ENCODE measurements at regions not wholly inside any gene's neighbourhood (a gene's known extent, or its start where the extent isn't known, plus 50 kb on each side); places are given as distances from the start of the nearest gene placed in this dataset.
A peak's percentile ranks its signal among the peaks of the same experiment; 100 is the strongest.
"Not testable (repeated sequence)": the region's sequence is repeated elsewhere in the genome, so short reads cannot be mapped to it uniquely, and the experiment has no call there.

DNA sequence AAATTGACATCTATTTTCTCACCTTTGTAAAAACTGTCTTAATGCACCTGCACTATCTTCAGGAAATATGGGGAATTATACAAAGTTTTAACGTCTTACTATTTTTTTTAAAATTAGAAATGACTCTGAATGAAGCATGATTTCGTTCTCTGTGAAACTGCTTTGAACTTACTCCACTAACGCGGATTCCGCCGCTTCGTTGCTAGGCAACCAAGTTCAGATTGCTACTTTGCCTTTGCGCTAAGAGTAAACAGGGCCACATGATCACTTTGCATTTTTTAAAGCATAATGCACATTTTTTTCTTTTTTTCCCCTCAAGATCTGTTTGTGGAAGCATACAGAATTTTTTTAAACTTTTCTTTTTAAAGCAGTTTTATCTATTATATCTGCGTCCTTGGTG, 690.5 kb downstream of the BRINP3 start:
- no peaks in the 10 kb centered on the region for H3K9me3 ChIP-seq (ENCODE audit: control insufficient read depth, low read length)
- 83 to 88% methylated on average over 7 to 9 of the region's 9 CpGs for WGBS, 2 experiments
- H3K4me1 ChIP-seq (ENCODE audit: control insufficient read depth, insufficient read depth, low read length): no peaks in the 10 kb centered on the region
- H3K27me3 ChIP-seq (ENCODE audit: control insufficient read depth, insufficient read depth, low read length, poor library complexity, severe bottlenecking): no peaks in the 10 kb centered on the region
- H3K36me3 ChIP-seq (ENCODE audit: control insufficient read depth, insufficient read depth, low read length): no peaks in the 10 kb centered on the region
- H3K27ac ChIP-seq (ENCODE audit: insufficient read depth, low read depth, low read length, poor library complexity, severe bottlenecking): no peak overlapping the region
- H3K4me3 ChIP-seq (ENCODE audit: insufficient read depth, low read depth, low read length): no peak overlapping the region

DNA sequence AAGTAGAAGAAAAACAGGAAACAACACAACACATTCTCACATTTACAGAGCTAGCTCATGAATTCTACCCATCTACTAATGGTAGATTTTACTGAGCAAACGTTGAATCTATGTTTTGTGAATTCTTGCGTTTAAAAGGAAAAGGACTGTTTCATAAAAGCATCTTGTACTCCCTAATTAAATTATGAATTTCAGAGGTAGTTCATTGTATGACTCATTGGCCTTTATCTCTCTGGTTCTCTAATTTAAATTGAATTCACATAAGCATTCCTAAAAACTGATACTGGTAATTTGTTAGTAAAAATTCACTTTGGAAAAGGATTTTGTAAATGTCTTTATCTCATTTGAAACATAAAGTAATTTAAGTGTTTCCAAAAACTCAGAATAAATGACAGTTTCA, 687.3 kb downstream of the BRINP3 start:
- no peaks in the 10 kb centered on the region for H3K9me3 ChIP-seq (ENCODE audit: control insufficient read depth, low read length)
- WGBS, 2 experiments: 100% methylated on average over 1 to 2 of the region's 2 CpGs
- H3K27me3 ChIP-seq (ENCODE audit: control insufficient read depth, insufficient read depth, low read length, poor library complexity, severe bottlenecking): no peaks in the 10 kb centered on the region
- H3K4me3 ChIP-seq (ENCODE audit: insufficient read depth, low read depth, low read length): no peak overlapping the region
- H3K4me1 ChIP-seq (ENCODE audit: control insufficient read depth, insufficient read depth, low read length): no peaks in the 10 kb centered on the region
- no peak overlapping the region for H3K27ac ChIP-seq (ENCODE audit: insufficient read depth, low read depth, low read length, poor library complexity, severe bottlenecking)
- no peaks in the 10 kb centered on the region for H3K36me3 ChIP-seq (ENCODE audit: control insufficient read depth, insufficient read depth, low read length)

DNA sequence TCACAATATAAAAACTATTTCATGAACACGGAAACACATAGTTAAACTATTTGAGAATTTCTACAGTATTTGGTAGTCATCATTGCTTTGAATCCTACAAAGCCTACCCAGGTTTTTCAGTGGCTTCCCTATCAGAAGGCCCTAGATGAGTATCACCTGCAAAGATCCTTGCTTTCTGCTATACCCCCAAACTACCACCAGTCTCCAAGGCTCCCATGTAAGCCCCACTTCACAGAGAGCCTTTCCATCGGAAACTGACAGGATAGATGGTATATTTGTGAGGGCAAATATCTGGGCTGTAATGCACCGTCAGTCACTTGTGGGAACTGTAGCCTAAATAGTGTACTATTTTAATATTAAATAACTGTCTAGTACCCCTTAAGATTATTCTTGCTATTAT, 674.3 kb downstream of the BRINP3 start:
- 0 to 50% methylated on average over 1 to 2 of the region's 3 CpGs for WGBS, 2 experiments
- no peak overlapping the region for H3K27ac ChIP-seq (ENCODE audit: insufficient read depth, low read depth, low read length, poor library complexity, severe bottlenecking)
- H3K36me3 ChIP-seq (ENCODE audit: control insufficient read depth, insufficient read depth, low read length): no peaks in the 10 kb centered on the region
- no peak overlapping the region for H3K4me3 ChIP-seq (ENCODE audit: insufficient read depth, low read depth, low read length)
- no peaks in the 10 kb centered on the region for H3K4me1 ChIP-seq (ENCODE audit: control insufficient read depth, insufficient read depth, low read length)
- no peaks in the 10 kb centered on the region for H3K27me3 ChIP-seq (ENCODE audit: control insufficient read depth, insufficient read depth, low read length, poor library complexity, severe bottlenecking)
- H3K9me3 ChIP-seq (ENCODE audit: control insufficient read depth, low read length): no peaks in the 10 kb centered on the region

DNA sequence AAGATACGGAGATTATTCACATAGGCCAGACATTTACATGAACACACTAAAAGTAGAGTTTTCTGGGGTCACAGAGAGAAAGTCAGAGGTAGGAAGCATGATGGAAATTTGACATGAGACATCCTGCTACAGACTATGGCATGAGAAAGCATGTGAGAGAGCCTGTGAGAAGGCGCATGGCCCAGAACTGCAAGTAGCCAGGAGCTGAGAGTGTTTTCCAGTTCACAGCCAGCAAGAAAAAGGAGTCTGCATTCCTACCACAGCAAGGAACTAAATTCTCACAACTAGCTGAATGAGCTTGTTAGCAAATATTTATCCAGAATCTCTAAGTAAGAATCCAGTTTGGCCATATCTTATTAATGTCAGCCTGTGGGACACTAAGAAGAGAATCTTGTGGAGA, 673.3 kb downstream of the BRINP3 start:
- H3K4me1 ChIP-seq (ENCODE audit: control insufficient read depth, insufficient read depth, low read length): no peaks in the 10 kb centered on the region
- H3K27ac ChIP-seq (ENCODE audit: insufficient read depth, low read depth, low read length, poor library complexity, severe bottlenecking): peak overlapping the region; percentile 1
- H3K36me3 ChIP-seq (ENCODE audit: control insufficient read depth, insufficient read depth, low read length): no peaks in the 10 kb centered on the region
- H3K4me3 ChIP-seq (ENCODE audit: insufficient read depth, low read depth, low read length): no peak overlapping the region
- WGBS, 2 experiments: 67 to 82% methylated on average over 1 to 2 of the region's 2 CpGs
- no peaks in the 10 kb centered on the region for H3K9me3 ChIP-seq (ENCODE audit: control insufficient read depth, low read length)
- no peaks in the 10 kb centered on the region for H3K27me3 ChIP-seq (ENCODE audit: control insufficient read depth, insufficient read depth, low read length, poor library complexity, severe bottlenecking)

DNA sequence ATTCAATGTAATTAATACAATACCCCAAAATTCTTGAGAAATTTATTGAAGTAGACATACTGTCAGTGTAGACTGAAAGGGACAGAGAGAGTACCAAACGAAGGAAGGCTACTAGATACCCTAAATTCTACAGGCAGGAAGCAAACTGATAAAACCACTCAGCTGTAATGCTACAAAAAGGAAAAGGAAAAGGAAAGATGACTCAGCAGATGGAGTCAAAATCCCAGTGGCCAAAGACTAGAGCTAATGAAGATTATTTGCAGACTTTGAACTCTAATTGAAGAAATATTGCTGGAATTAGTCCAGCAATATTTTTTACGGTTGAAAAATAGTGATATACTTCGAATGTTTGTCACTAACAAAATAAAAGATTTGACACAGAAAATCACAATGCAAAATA, 671.9 kb downstream of the BRINP3 start:
- no peak overlapping the region for H3K4me3 ChIP-seq (ENCODE audit: insufficient read depth, low read depth, low read length)
- H3K27ac ChIP-seq (ENCODE audit: insufficient read depth, low read depth, low read length, poor library complexity, severe bottlenecking): no peak overlapping the region
- no peaks in the 10 kb centered on the region for H3K27me3 ChIP-seq (ENCODE audit: control insufficient read depth, insufficient read depth, low read length, poor library complexity, severe bottlenecking)
- H3K36me3 ChIP-seq (ENCODE audit: control insufficient read depth, insufficient read depth, low read length): no peaks in the 10 kb centered on the region
- no peaks in the 10 kb centered on the region for H3K4me1 ChIP-seq (ENCODE audit: control insufficient read depth, insufficient read depth, low read length)
- no peaks in the 10 kb centered on the region for H3K9me3 ChIP-seq (ENCODE audit: control insufficient read depth, low read length)
- WGBS, 2 experiments: 67% methylated on average over 2 of the region's 3 CpGs; no CpG with 5 or more reads in 1 of the 2 experiments

DNA sequence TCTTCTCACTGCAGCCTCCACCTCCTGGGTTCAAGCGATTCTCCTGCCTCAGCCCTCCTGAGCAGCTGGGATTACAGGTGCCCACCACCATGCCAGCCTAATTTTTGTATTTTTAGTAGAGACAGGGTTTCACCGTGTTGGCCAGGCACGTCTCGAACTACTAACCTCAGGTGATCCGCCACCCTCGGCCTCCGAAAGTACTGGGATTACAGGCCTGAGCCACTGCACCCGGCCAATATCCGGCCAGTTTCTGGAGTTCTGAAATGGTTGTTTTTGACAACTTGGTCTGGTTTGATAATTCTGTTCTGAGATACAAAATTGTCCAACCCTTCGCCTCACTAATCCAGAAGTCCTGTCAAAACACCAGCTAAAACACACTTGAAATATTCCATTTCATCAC, 667.0 kb downstream of the BRINP3 start:
- not testable (repeated sequence) for H3K27ac ChIP-seq (ENCODE audit: insufficient read depth, low read depth, low read length, poor library complexity, severe bottlenecking); H3K9me3 ChIP-seq (ENCODE audit: control insufficient read depth, low read length); H3K36me3 ChIP-seq (ENCODE audit: control insufficient read depth, insufficient read depth, low read length); H3K4me1 ChIP-seq (ENCODE audit: control insufficient read depth, insufficient read depth, low read length); H3K27me3 ChIP-seq (ENCODE audit: control insufficient read depth, insufficient read depth, low read length, poor library complexity, severe bottlenecking); H3K4me3 ChIP-seq (ENCODE audit: insufficient read depth, low read depth, low read length)
- 79 to 86% methylated on average over 10 of the region's 10 CpGs for WGBS, 2 experiments

DNA sequence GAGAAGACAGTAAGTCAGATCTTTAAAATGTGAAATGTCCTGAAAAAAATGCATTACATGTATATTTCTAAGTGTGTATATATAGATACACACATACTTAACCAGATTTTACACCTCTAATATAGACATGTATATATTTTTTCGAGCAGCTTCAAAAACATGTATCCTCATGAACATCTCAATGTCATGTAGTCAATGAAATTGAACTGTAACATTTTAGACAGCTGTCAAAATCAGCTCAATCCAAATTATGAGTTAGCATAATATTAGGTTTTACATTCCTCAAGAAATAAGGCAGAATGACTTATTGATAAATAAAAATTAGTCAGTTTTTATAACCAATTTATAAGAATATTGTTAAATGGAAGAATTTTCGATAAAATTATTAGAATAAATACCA, 665.7 kb downstream of the BRINP3 start:
- H3K27ac ChIP-seq (ENCODE audit: insufficient read depth, low read depth, low read length, poor library complexity, severe bottlenecking): no peak overlapping the region
- no peaks in the 10 kb centered on the region for H3K36me3 ChIP-seq (ENCODE audit: control insufficient read depth, insufficient read depth, low read length)
- H3K27me3 ChIP-seq (ENCODE audit: control insufficient read depth, insufficient read depth, low read length, poor library complexity, severe bottlenecking): no peaks in the 10 kb centered on the region
- H3K4me3 ChIP-seq (ENCODE audit: insufficient read depth, low read depth, low read length): no peak overlapping the region
- WGBS, 2 experiments: 100% methylated on average over 1 of the region's 2 CpGs; no CpG with 5 or more reads in 1 of the 2 experiments
- H3K9me3 ChIP-seq (ENCODE audit: control insufficient read depth, low read length): no peaks in the 10 kb centered on the region
- no peaks in the 10 kb centered on the region for H3K4me1 ChIP-seq (ENCODE audit: control insufficient read depth, insufficient read depth, low read length)

DNA sequence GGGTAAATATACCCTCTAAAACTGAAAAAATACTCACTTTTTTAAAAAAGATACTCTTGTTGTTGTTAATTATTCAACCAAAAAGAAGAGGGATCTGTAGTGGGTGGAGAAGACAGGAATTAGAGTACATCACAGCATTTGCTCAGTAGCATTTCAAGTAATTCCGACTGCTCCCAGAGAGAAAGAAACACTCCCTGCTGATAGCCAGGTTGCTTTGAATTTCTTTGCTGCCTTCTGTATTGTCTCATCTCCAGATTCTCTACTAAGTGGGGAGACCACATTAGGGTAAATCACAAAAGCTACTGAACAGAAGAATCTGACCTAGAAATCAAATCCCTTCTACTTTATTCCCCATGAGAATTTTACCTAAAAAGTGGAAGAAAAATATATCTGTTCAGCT, 661.1 kb downstream of the BRINP3 start:
- 25% methylated on average over 1 of the region's 1 CpG for WGBS, 2 experiments

DNA sequence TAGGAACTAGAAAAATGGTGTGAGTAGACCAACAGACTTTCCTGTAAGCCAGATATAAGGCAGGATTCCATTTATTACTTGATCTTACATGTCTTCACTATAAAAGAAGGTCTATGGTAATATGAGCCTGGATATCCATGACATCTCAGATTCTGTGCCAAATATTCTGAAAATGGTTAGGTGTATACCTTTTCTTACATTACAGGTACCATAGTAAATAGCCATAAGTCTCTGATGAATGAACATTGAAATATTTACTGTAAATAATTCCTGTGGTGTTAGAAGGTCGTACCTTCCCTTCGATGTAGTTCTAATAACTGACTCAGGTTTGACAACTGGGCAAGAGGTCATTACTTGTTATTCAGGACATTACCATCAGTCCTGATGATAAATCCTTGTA, 657.9 kb downstream of the BRINP3 start:
- no peaks in the 10 kb centered on the region for H3K4me1 ChIP-seq (ENCODE audit: control insufficient read depth, insufficient read depth, low read length)
- H3K27ac ChIP-seq (ENCODE audit: insufficient read depth, low read depth, low read length, poor library complexity, severe bottlenecking): no peak overlapping the region
- H3K4me3 ChIP-seq (ENCODE audit: insufficient read depth, low read depth, low read length): no peak overlapping the region
- H3K9me3 ChIP-seq (ENCODE audit: control insufficient read depth, low read length): peaks cover 3% of the 10 kb centered on the region
- no peaks in the 10 kb centered on the region for H3K27me3 ChIP-seq (ENCODE audit: control insufficient read depth, insufficient read depth, low read length, poor library complexity, severe bottlenecking)
- no peaks in the 10 kb centered on the region for H3K36me3 ChIP-seq (ENCODE audit: control insufficient read depth, insufficient read depth, low read length)
- WGBS, 2 experiments: 75 to 76% methylated on average over 2 of the region's 2 CpGs

More for the DNA sequence above, 661.1 kb downstream of the BRINP3 start:
- Histone ChIP-seq H3K27ac (ENCODE audit: insufficient read depth, low read depth, low read length, poor library complexity, severe bottlenecking) (no peak overlapping the region), H3K27me3 (ENCODE audit: control insufficient read depth, insufficient read depth, low read length, poor library complexity, severe bottlenecking) (no peaks in the 10 kb centered on the region), H3K4me1 (ENCODE audit: control insufficient read depth, insufficient read depth, low read length) (no peaks in the 10 kb centered on the region), H3K36me3 (ENCODE audit: control insufficient read depth, insufficient read depth, low read length) (no peaks in the 10 kb centered on the region), H3K9me3 (ENCODE audit: control insufficient read depth, low read length) (peaks cover 3% of the 10 kb centered on the region), H3K4me3 (ENCODE audit: insufficient read depth, low read depth, low read length) (no peak overlapping the region)

DNA sequence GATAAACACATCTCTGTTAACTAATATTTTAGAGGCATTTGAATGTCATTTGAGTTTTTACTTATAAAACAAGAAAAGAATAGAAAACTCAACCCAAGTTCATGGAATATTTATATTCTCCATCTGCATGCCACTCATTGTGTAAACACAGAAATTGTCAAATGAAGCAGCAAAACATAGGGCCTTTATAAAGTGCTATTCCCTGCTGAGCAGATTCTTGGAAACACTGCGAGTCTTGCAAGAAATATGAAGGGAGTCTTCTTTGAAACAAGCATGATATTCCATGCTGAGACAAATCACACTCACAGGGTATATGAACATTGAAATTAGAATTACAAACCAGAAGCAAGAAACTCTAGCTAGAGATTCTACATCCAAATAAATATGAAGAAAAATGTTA, 655.8 kb downstream of the BRINP3 start:
- no peaks in the 10 kb centered on the region for H3K36me3 ChIP-seq (ENCODE audit: control insufficient read depth, insufficient read depth, low read length)
- H3K4me1 ChIP-seq (ENCODE audit: control insufficient read depth, insufficient read depth, low read length): no peaks in the 10 kb centered on the region
- H3K4me3 ChIP-seq (ENCODE audit: insufficient read depth, low read depth, low read length): no peak overlapping the region
- no peaks in the 10 kb centered on the region for H3K27me3 ChIP-seq (ENCODE audit: control insufficient read depth, insufficient read depth, low read length, poor library complexity, severe bottlenecking)
- peaks cover 3% of the 10 kb centered on the region for H3K9me3 ChIP-seq (ENCODE audit: control insufficient read depth, low read length)
- WGBS, 2 experiments: 0% methylated on average over 1 of the region's 1 CpG
- H3K27ac ChIP-seq (ENCODE audit: insufficient read depth, low read depth, low read length, poor library complexity, severe bottlenecking): no peak overlapping the region

DNA sequence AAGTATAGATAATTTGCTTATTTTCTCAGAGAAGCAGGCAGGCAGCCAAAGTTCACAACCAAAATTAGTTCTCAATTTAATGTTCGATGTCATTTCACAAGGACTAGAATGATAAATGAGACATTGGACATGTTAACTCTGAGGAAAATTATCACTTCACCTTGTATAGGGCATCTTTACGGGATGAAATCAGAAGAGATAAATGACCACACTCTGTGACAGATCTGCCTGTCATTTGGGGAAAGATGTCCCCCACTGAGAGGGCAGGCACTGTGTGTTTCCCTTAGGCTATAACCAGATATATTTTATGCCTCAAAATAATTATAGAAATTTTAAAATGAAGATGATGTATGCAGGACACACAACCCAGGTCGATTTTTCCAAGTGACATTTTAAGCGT, 642.9 kb downstream of the BRINP3 start:
- Histone ChIP-seq H3K27me3 (ENCODE audit: control insufficient read depth, insufficient read depth, low read length, poor library complexity, severe bottlenecking) (no peaks in the 10 kb centered on the region), H3K27ac (ENCODE audit: insufficient read depth, low read depth, low read length, poor library complexity, severe bottlenecking) (no peak overlapping the region), H3K36me3 (ENCODE audit: control insufficient read depth, insufficient read depth, low read length) (no peaks in the 10 kb centered on the region), H3K9me3 (ENCODE audit: control insufficient read depth, low read length) (no peaks in the 10 kb centered on the region), H3K4me1 (ENCODE audit: control insufficient read depth, insufficient read depth, low read length) (no peaks in the 10 kb centered on the region), H3K4me3 (ENCODE audit: insufficient read depth, low read depth, low read length) (no peak overlapping the region)
- WGBS, 2 experiments: 74 to 89% methylated on average over 3 to 4 of the region's 4 CpGs
